CD14-positive monocyte (primary cell): ENCODE measurements at regions not wholly inside any gene's neighbourhood (a gene's known extent, or its start where the extent isn't known, plus 50 kb on each side); places are given as distances from the start of the nearest gene placed in this dataset.

Experiments
- DNase-seq, 3 donors: peaks; one replicate each; pipeline ENCODE4 v3.0.0-alpha.2; 2011 to 2022
- H2AFZ ChIP-seq: 2 replicates; pipeline ENCODE4 v1.6.0; 2012; ENCODE audit warnings: mild to moderate bottlenecking, low read depth, low read length, inconsistent platforms; ENCODE audit not compliant: insufficient read depth, poor library complexity, severe bottlenecking
- H3K27ac ChIP-seq, 2 donors: 1 replicate in 1 of 2; 2 replicates in 1 of 2; pipeline ENCODE4 v1.5.1; 2012 to 2013; ENCODE audit warnings: low read length in 2 of 2, control low read depth in 1 of 2, inconsistent platforms in 1 of 2, low read depth in 1 of 2, mild to moderate bottlenecking in 1 of 2
- H3K27me3 ChIP-seq, 2 donors: one replicate each; pipeline versions ENCODE4 v1.6.0 to v1.6.1; 2011 to 2013; ENCODE audit warnings: low read length in 2 of 2; ENCODE audit not compliant: control insufficient read depth in 2 of 2, insufficient read depth in 2 of 2
- H3K36me3 ChIP-seq, 2 donors: replicated peaks in 1 of 2; 1 replicate in 1 of 2; 2 replicates in 1 of 2; pipeline versions ENCODE4 v1.5.1 to v1.6.1; 2012 to 2013; ENCODE audit warnings: low read length in 2 of 2, control low read depth in 1 of 2, inconsistent platforms in 1 of 2, mild to moderate bottlenecking in 1 of 2; ENCODE audit not compliant: insufficient read depth in 2 of 2, control insufficient read depth in 1 of 2
- H3K4me1 ChIP-seq, 2 donors: 1 replicate in 1 of 2; 2 replicates in 1 of 2; pipeline versions ENCODE4 v1.5.1 to v1.6.1; 2012 to 2013; ENCODE audit warnings: low read length in 2 of 2, control low read depth in 1 of 2, inconsistent platforms in 1 of 2, mild to moderate bottlenecking in 1 of 2, moderate library complexity in 1 of 2; ENCODE audit not compliant: insufficient read depth in 2 of 2, control insufficient read depth in 1 of 2
- H3K4me2 ChIP-seq: replicated peaks from 2 replicates; pipeline ENCODE3; 2012; ENCODE audit warnings: low read length, moderate library complexity, mild to moderate bottlenecking; ENCODE audit not compliant: poor library complexity, severe bottlenecking; ENCODE audit errors: extremely low read depth
- H3K4me3 ChIP-seq, 3 experiments: fragments of 200-600 bp in 1 of 3; sonication (generic) in 1 of 3; replicated peaks in 1 of 3; 1 replicate in 2 of 3; 2 replicates in 1 of 3; pipeline ENCODE4 v1.5.1; 2011 to 2013; ENCODE audit warnings: low read length in 3 of 3, mild to moderate bottlenecking in 3 of 3, control low read depth in 2 of 3, low read depth in 2 of 3, inconsistent platforms in 1 of 3, moderate library complexity in 1 of 3
- H3K79me2 ChIP-seq: 2 replicates; pipeline ENCODE4 v1.6.0; 2012; ENCODE audit warnings: mild to moderate bottlenecking, control low read depth, inconsistent platforms, low read length, moderate library complexity; ENCODE audit not compliant: insufficient read depth
- H3K9ac ChIP-seq: 2 replicates; pipeline ENCODE4 v1.6.0; 2017; ENCODE audit warnings: low read length, mild to moderate bottlenecking; ENCODE audit not compliant: insufficient read depth, poor library complexity, severe bottlenecking
- H3K9me3 ChIP-seq, 2 donors: replicated peaks in 1 of 2; 1 replicate in 1 of 2; 2 replicates in 1 of 2; pipeline versions ENCODE4 v1.5.1 to v1.6.1; 2012 to 2013; ENCODE audit warnings: low read length in 2 of 2, control low read depth in 1 of 2; ENCODE audit not compliant: control insufficient read depth in 1 of 2, insufficient read depth in 1 of 2
- H4K20me1 ChIP-seq: 2 replicates; pipeline ENCODE4 v1.6.0; 2012; ENCODE audit warnings: mild to moderate bottlenecking, low read length, control low read depth, moderate library complexity; ENCODE audit not compliant: insufficient read depth
- H3K27ac Mint-ChIP-seq, 7 donors: one replicate each; pipeline ENCODE4 v1.8.0; 2020; ENCODE audit warnings: mild to moderate bottlenecking in 7 of 7, mixed read lengths in 7 of 7, moderate library complexity in 6 of 7, inconsistent platforms in 2 of 7
- H3K27me3 Mint-ChIP-seq, 3 donors: one replicate each; pipeline ENCODE4 v1.8.0; 2021 to 2022; ENCODE audit warnings: low read depth in 3 of 3, mild to moderate bottlenecking in 3 of 3, mixed read lengths in 3 of 3, moderate library complexity in 3 of 3, inconsistent platforms in 1 of 3
- H3K36me3 Mint-ChIP-seq, 2 donors: one replicate each; pipeline ENCODE4 v1.8.0; 2020; ENCODE audit warnings: mixed read lengths in 2 of 2, inconsistent platforms in 1 of 2, mild to moderate bottlenecking in 1 of 2
- H3K4me1 Mint-ChIP-seq: one replicate; pipeline ENCODE4 v1.8.0; 2020; ENCODE audit warnings: mild to moderate bottlenecking, mixed read lengths
- H3K4me3 Mint-ChIP-seq, 2 donors: one replicate each; pipeline ENCODE4 v1.8.0; 2020; ENCODE audit warnings: mild to moderate bottlenecking in 2 of 2, mixed read lengths in 2 of 2, moderate library complexity in 1 of 2
- H3K9me3 Mint-ChIP-seq, 7 donors: one replicate each; pipeline ENCODE4 v1.8.0; 2020 to 2022; ENCODE audit warnings: mixed read lengths in 7 of 7, mild to moderate bottlenecking in 6 of 7, moderate library complexity in 6 of 7, inconsistent platforms in 2 of 7
- WGBS: methylation state at CpG from one replicate; pipeline ENCODE4 v1.1.5; 2013; ENCODE audit warnings: missing lambda C conversion rate; ENCODE audit not compliant: insufficient coverage; 5-methylcytosine and 5-hydroxymethylcytosine counted together
- intact Hi-C, 2 donors: fragments of 100-400 bp; cut with micrococcal nuclease; formaldehyde crosslinking; loops; one replicate each; pipeline versions ENCODE4 v1.15.0 to v1.15.1; 2023
- TF ChIP-seq, protein P1 (sequence below): fragments of 200-600 bp; IDR thresholded peaks from one replicate; pipeline ENCODE4 v1.8.0; 2022; ENCODE audit warnings: antibody characterized with exemption, mild to moderate bottlenecking

DNA sequence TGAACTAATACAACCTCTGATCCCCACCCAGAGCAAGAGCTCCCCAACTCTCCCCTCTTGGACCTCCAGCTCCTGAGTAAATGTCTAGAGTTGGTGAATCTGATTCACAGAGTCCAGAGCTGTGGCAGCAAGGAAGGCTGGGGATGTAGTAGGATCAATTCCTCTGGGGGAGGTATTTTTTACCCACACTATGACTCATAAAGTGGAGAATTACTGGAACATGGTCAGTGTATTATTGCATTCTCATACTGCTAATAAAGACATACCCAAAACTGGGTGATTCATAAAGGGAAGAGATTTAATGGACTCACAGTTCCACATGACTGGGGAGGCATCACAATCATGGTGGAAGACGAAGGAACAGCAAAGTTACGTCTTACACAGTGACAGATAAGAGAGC is 496.7 kb downstream of the EFNB2 start:
- no peaks in the 10 kb centered on the region for H3K79me2 ChIP-seq
- Mint-ChIP-seq H3K9me3 (peaks cover 4 to 13% (median 9%) of the 10 kb centered on the region in 7 donors), H3K27ac (no peak overlapping the region), H3K4me3 (no peak overlapping the region), H3K27me3 (peaks cover 0 to 1% (median 0%) of the 10 kb centered on the region in 3 donors), H3K4me1 (no peaks in the 10 kb centered on the region), H3K36me3 (no peaks in the 10 kb centered on the region)
- no peak overlapping the region for H3K27ac ChIP-seq
- no peak overlapping the region for H2AFZ ChIP-seq
- TF ChIP-seq, protein P1, sequence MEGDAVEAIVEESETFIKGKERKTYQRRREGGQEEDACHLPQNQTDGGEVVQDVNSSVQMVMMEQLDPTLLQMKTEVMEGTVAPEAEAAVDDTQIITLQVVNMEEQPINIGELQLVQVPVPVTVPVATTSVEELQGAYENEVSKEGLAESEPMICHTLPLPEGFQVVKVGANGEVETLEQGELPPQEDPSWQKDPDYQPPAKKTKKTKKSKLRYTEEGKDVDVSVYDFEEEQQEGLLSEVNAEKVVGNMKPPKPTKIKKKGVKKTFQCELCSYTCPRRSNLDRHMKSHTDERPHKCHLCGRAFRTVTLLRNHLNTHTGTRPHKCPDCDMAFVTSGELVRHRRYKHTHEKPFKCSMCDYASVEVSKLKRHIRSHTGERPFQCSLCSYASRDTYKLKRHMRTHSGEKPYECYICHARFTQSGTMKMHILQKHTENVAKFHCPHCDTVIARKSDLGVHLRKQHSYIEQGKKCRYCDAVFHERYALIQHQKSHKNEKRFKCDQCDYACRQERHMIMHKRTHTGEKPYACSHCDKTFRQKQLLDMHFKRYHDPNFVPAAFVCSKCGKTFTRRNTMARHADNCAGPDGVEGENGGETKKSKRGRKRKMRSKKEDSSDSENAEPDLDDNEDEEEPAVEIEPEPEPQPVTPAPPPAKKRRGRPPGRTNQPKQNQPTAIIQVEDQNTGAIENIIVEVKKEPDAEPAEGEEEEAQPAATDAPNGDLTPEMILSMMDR, result no peak
- no peaks in the 10 kb centered on the region for H3K4me1 ChIP-seq
- WGBS, result 100% methylated on average over 1 of the region's 2 CpGs
- H3K4me3 ChIP-seq, result no peak overlapping the region
- no peak overlapping the region for H3K4me2 ChIP-seq
- DNase-seq, result no peak
- intact Hi-C loops, result no loop called here
- no peaks in the 10 kb centered on the region for H4K20me1 ChIP-seq
- no peaks in the 10 kb centered on the region for H3K27me3 ChIP-seq
- no peak overlapping the region for H3K9ac ChIP-seq
- H3K9me3 ChIP-seq, result peaks cover 0 to 6% of the 10 kb centered on the region in 2 donors
- H3K36me3 ChIP-seq, result no peaks in the 10 kb centered on the region

- no peak overlapping the region for H3K27ac Mint-ChIP-seq
- H3K9me3 Mint-ChIP-seq, result peaks cover 2 to 13% (median 9%) of the 10 kb centered on the region in 7 donors
- H3K4me2 ChIP-seq, result no peak overlapping the region
- intact Hi-C loops, result no loop called here
- no peaks in the 10 kb centered on the region for H3K79me2 ChIP-seq
- peaks cover 0 to 6% of the 10 kb centered on the region in 2 donors for H3K9me3 ChIP-seq
- H2AFZ ChIP-seq, result no peak overlapping the region
- H3K27ac ChIP-seq, result no peak overlapping the region
- WGBS, result 81% methylated on average over 6 of the region's 6 CpGs
- no peaks in the 10 kb centered on the region for H3K4me1 Mint-ChIP-seq
- TF ChIP-seq, protein P1, result no peak
- H3K4me3 Mint-ChIP-seq, result no peak overlapping the region
- H3K27me3 Mint-ChIP-seq, result peaks cover 0 to 1% (median 0%) of the 10 kb centered on the region in 3 donors
- H3K4me3 ChIP-seq, result no peak overlapping the region
- H3K36me3 Mint-ChIP-seq, result no peaks in the 10 kb centered on the region
- no peaks in the 10 kb centered on the region for H3K27me3 ChIP-seq
- DNase-seq, result no peak
- no peak overlapping the region for H3K9ac ChIP-seq
- no peaks in the 10 kb centered on the region for H3K4me1 ChIP-seq
- H4K20me1 ChIP-seq, result no peaks in the 10 kb centered on the region
- H3K36me3 ChIP-seq, result no peaks in the 10 kb centered on the region
These were observed 498.6 kb downstream of the EFNB2 start for GRCh38 chr13:106036870-106037269.
